ENCODE measurements at regions not wholly inside any gene's neighbourhood (a gene's known extent, or its start where the extent isn't known, plus 50 kb on each side); places are given as distances from the start of the nearest gene placed in this dataset.
"Not testable (repeated sequence)": the region's sequence is repeated elsewhere in the genome, so short reads cannot be mapped to it uniquely, and the experiment has no call there.

GRCh38 chr9:65384759-65385654 lies 100.0 kb upstream of the FOXD4L5 start:
- not testable (repeated sequence) for H3K4me3 ChIP-seq (ENCODE audit: low read depth, low read length); H3K36me3 ChIP-seq (ENCODE audit: control insufficient read depth, insufficient read depth, low read length); H3K27me3 ChIP-seq (ENCODE audit: control insufficient read depth, insufficient read depth, low read length); DNase-seq (ENCODE audit: low read depth)

- not testable (repeated sequence) for DNase-seq (ENCODE audit: low read depth); H3K27me3 ChIP-seq (ENCODE audit: control insufficient read depth, insufficient read depth, low read length); H3K4me3 ChIP-seq (ENCODE audit: low read depth, low read length); H3K36me3 ChIP-seq (ENCODE audit: control insufficient read depth, insufficient read depth, low read length)
These were observed 99.1 kb upstream of the FOXD4L5 start for GRCh38 chr9:65384066-65384465.

- not testable (repeated sequence) for DNase-seq (ENCODE audit: low read depth); H3K36me3 ChIP-seq (ENCODE audit: control insufficient read depth, insufficient read depth, low read length); H3K27me3 ChIP-seq (ENCODE audit: control insufficient read depth, insufficient read depth, low read length); H3K4me3 ChIP-seq (ENCODE audit: low read depth, low read length)
These were observed 98.6 kb upstream of the FOXD4L5 start for GRCh38 chr9:65383646-65384045.

DNA sequence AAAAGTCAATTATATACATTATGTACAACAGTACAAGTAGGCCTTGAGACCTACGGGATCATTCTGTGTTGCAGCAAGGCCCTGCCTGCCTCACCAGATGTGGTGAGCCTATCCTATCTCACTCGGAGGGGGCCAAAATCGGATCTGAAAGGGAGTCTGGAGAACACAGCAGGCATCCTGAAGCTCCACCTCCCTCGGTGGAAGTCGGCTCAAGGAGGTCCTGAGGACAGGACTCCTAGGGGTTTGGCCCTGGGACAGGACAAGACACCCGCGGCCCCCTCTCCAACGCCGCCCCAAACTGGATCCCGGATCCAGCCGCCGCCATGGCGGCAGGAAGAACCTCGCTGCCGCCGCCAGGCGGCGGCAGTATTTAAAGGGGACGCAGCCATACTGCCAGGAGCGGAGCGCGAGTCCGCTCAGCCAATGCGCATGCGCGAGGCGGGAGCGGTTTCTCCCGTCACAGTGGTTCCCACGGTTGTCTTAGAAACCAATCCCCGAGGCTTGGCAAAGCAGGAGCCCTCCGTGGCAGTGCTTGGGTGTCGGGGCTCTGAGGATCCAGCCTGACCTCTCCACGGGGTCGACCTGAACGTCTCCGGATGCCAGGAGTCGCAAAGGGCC lies 97.8 kb upstream of the FOXD4L5 start:
- not testable (repeated sequence) for H3K27me3 ChIP-seq (ENCODE audit: control insufficient read depth, insufficient read depth, low read length); H3K36me3 ChIP-seq (ENCODE audit: control insufficient read depth, insufficient read depth, low read length); H3K4me3 ChIP-seq (ENCODE audit: low read depth, low read length); DNase-seq (ENCODE audit: low read depth)
